Sigmoid colon (tissue), 4 donors: ENCODE measurements at regions not wholly inside any gene's neighbourhood (a gene's known extent, or its start where the extent isn't known, plus 50 kb on each side); places are given as distances from the start of the nearest gene placed in this dataset.

Source experiments
- EP300 ChIP-seq, 4 donors: sonication (generic); formaldehyde crosslinking; IDR thresholded peaks; one replicate each; pipeline ENCODE4 v1.6.1; 2017; ENCODE audit warnings: antibody characterized with exemption in 4 of 4
- POLR2AphosphoS5 ChIP-seq, 4 donors: sonication (generic); formaldehyde crosslinking; IDR thresholded peaks; one replicate each; pipeline ENCODE4 v1.6.1; 2017; ENCODE audit warnings: antibody characterized with exemption in 4 of 4
- TF ChIP-seq, protein P1 (sequence below), 4 experiments: fragments of 450-650 bp in 3 of 4; fragments of 200-600 bp in 1 of 4; IDR thresholded peaks; one replicate each; pipeline ENCODE4 v1.5.1; 2016 to 2019; ENCODE audit warnings: antibody characterized with exemption in 4 of 4, mild to moderate bottlenecking in 3 of 4, moderate library complexity in 2 of 4

DNA sequence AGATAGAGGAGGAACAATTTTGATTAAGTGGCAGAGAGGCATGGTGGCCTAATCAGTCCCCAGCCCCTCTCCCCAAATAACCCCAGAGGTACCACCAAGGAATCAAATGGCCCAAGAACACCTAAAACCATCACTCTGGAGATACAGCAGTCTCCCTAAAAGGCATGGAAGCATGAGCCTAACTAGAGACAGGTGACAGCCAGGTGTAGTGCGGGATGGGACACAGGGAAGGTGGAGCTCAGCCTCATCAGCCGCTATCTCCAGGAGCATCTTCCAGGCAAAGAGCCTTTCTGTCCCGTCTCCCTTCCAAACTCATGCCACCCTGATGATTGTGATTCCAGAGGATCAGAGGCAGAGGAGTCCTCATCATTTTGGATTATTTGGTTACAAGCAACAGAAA is 144.7 kb downstream of the COPS8 start:
- TF ChIP-seq EP300 (IDR thresholded peaks at IDR 0.05): no peak
- TF ChIP-seq, protein P1, sequence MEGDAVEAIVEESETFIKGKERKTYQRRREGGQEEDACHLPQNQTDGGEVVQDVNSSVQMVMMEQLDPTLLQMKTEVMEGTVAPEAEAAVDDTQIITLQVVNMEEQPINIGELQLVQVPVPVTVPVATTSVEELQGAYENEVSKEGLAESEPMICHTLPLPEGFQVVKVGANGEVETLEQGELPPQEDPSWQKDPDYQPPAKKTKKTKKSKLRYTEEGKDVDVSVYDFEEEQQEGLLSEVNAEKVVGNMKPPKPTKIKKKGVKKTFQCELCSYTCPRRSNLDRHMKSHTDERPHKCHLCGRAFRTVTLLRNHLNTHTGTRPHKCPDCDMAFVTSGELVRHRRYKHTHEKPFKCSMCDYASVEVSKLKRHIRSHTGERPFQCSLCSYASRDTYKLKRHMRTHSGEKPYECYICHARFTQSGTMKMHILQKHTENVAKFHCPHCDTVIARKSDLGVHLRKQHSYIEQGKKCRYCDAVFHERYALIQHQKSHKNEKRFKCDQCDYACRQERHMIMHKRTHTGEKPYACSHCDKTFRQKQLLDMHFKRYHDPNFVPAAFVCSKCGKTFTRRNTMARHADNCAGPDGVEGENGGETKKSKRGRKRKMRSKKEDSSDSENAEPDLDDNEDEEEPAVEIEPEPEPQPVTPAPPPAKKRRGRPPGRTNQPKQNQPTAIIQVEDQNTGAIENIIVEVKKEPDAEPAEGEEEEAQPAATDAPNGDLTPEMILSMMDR (IDR thresholded peaks at IDR 0.05): no peak
- no peak for TF ChIP-seq POLR2AphosphoS5 (IDR thresholded peaks at IDR 0.05)
